Transverse colon (tissue), 4 donors: ENCODE measurements at regions not wholly inside any gene's neighbourhood (a gene's known extent, or its start where the extent isn't known, plus 50 kb on each side); places are given as distances from the start of the nearest gene placed in this dataset.

Experiments
- DNase-seq: peaks from one replicate; pipeline ENCODE4 v3.0.0-alpha.2; 2019
- H3K27ac ChIP-seq, 4 donors: fragments of 200-600 bp; sonication (generic); 2 replicates each; pipeline ENCODE4 v1.5.1; 2016 to 2018; ENCODE audit warnings: inconsistent platforms in 4 of 4
- H3K27me3 ChIP-seq: fragments of 200-600 bp; sonication (generic); 2 replicates; pipeline ENCODE4 v1.5.1; 2017; ENCODE audit warnings: inconsistent platforms
- H3K36me3 ChIP-seq, 4 donors: fragments of 200-600 bp; sonication (generic); 2 replicates each; pipeline ENCODE4 v1.5.1; 2017 to 2019; ENCODE audit warnings: inconsistent platforms in 4 of 4
- H3K4me1 ChIP-seq, 4 donors: fragments of 200-600 bp; sonication (generic); 2 replicates each; pipeline ENCODE4 v1.5.1; 2017 to 2020; ENCODE audit warnings: inconsistent platforms in 4 of 4
- H3K4me3 ChIP-seq, 4 donors: fragments of 200-600 bp; sonication (generic); 1 replicate in 1 of 4; 2 replicates in 3 of 4; pipeline versions ENCODE4 v1.5.1 to v1.6.1; 2017 to 2019; ENCODE audit warnings: inconsistent platforms in 4 of 4
- H3K9me3 ChIP-seq, 2 donors: fragments of 200-600 bp; sonication (generic); 2 replicates each; pipeline ENCODE4 v1.5.1; 2017 to 2019; ENCODE audit warnings: inconsistent platforms in 2 of 2
- EP300 ChIP-seq: sonication (generic); formaldehyde crosslinking; IDR thresholded peaks from one replicate; pipeline ENCODE4 v1.6.1; 2017; ENCODE audit warnings: antibody characterized with exemption, low read depth
- POLR2A ChIP-seq: fragments of 450-650 bp; IDR thresholded peaks from one replicate; pipeline ENCODE4 v1.6.1; 2016; ENCODE audit warnings: antibody characterized with exemption, mild to moderate bottlenecking, moderate library complexity
- POLR2AphosphoS5 ChIP-seq, 3 donors: sonication (generic); formaldehyde crosslinking; IDR thresholded peaks; one replicate each; pipeline ENCODE4 v1.6.1; 2016; ENCODE audit warnings: antibody characterized with exemption in 3 of 3
- whole genome bisulfite sequencing, 2 donors: methylation state at CpG; one replicate each; pipeline ENCODE4 v1.1.5; 2018; ENCODE audit warnings: low coverage in 1 of 2; 5-methylcytosine and 5-hydroxymethylcytosine counted together
- in situ Hi-C, 4 donors: fragments of 200-750 bp; cut with MboI; loops; one replicate each; pipeline versions ENCODE4 v1.15.0 to v1.15.1; 2017; ENCODE audit warnings: low sequenced_read_pairs in 3 of 4, low pct_ligation_motif_present in 1 of 4, low pct_unique_long_range_greater_than_20kb in 1 of 4
- intact Hi-C: fragments of 100-400 bp; cut with DNase I; formaldehyde crosslinking; loops from one replicate; pipeline ENCODE4 v1.15.1; 2023; ENCODE audit warnings: low total_unique reads
- TF ChIP-seq, protein P1 (sequence below), 5 experiments: fragments of 200-600 bp in 3 of 5; fragments of 450-650 bp in 2 of 5; sonication (generic) in 3 of 5; IDR thresholded peaks; 1 replicate in 2 of 5; 2 replicates in 3 of 5; pipeline ENCODE4 v1.5.1; 2016 to 2017; ENCODE audit warnings: antibody characterized with exemption in 5 of 5, inconsistent platforms in 3 of 5, mild to moderate bottlenecking in 2 of 5, moderate library complexity in 1 of 5

DNA sequence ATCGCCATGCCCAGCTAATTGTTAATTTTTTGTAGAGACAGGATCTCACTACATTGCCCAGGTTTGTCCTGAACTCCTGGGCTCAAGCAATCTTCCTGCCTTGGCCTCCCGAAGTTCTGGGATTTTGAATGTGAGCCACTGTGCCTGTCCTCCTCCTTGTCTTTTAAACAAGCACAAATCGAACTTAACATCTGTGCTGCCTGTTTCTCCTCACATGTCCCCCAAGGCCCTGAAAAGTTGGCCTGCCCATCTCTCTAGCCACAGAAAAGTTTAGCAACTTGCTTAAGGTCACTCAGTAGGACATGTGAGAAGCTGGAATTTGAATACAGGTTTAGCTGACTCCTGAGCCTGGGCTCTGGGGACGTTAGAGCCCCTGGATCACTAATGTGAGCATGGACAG is 115.7 kb upstream of the KCNG1 start:
- no peak overlapping the region for H3K4me3 ChIP-seq
- H3K4me1 ChIP-seq, result peaks cover 3 to 42% (median 13%) of the 10 kb centered on the region in 4 donors
- no peaks in the 10 kb centered on the region for H3K27me3 ChIP-seq
- TF ChIP-seq, protein P1, sequence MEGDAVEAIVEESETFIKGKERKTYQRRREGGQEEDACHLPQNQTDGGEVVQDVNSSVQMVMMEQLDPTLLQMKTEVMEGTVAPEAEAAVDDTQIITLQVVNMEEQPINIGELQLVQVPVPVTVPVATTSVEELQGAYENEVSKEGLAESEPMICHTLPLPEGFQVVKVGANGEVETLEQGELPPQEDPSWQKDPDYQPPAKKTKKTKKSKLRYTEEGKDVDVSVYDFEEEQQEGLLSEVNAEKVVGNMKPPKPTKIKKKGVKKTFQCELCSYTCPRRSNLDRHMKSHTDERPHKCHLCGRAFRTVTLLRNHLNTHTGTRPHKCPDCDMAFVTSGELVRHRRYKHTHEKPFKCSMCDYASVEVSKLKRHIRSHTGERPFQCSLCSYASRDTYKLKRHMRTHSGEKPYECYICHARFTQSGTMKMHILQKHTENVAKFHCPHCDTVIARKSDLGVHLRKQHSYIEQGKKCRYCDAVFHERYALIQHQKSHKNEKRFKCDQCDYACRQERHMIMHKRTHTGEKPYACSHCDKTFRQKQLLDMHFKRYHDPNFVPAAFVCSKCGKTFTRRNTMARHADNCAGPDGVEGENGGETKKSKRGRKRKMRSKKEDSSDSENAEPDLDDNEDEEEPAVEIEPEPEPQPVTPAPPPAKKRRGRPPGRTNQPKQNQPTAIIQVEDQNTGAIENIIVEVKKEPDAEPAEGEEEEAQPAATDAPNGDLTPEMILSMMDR (IDR thresholded peaks at IDR 0.05), result no peak
- TF ChIP-seq EP300, result no peak
- no peak for TF ChIP-seq POLR2A
- no peak for TF ChIP-seq POLR2AphosphoS5 (IDR thresholded peaks at IDR 0.05)
- no peak overlapping the region for H3K27ac ChIP-seq
- WGBS, 2 donors, result 78% methylated on average over 4 of the region's 4 CpGs; no CpG with 5 or more reads in 1 of the 2 donors
- H3K36me3 ChIP-seq, result no peaks in the 10 kb centered on the region
- no peaks in the 10 kb centered on the region for H3K9me3 ChIP-seq
- intact Hi-C loops, result no loop called here
- in situ Hi-C loops, result no loop called here
- DNase-seq, result no peak

DNA sequence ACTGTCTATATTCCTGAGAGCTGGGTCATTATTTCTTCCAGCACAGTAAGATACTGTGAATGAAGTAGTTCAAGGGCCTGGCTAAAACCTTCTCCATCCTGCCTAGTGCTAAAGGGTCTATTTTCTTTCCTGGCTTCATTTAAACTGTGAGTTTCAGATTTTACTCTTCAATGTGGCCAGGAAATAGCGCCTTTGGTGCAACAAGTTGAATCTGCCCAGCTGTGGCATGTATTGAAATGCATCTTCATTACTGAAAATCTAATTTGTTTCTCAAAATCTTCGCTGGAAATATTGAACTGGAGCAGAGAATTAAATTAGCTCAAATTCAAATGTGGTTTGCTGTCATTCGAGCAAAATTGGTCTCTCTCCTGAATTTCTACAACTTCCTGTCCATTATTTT is 114.6 kb upstream of the KCNG1 start:
- H3K27ac ChIP-seq, result peak overlapping the region in 2 of 4 donors; percentile 79 to 81
- H3K36me3 ChIP-seq, result no peaks in the 10 kb centered on the region
- DNase-seq, result no peak
- no peaks in the 10 kb centered on the region for H3K27me3 ChIP-seq
- intact Hi-C loops, result no loop called here
- TF ChIP-seq EP300 (no peak), POLR2AphosphoS5 (IDR thresholded peaks at IDR 0.05) (no peak)
- H3K9me3 ChIP-seq, result no peaks in the 10 kb centered on the region
- H3K4me3 ChIP-seq, result no peak overlapping the region
- 87% methylated on average over 2 to 3 of the region's 3 CpGs for WGBS, 2 donors
- in situ Hi-C loops, result no loop called here
- H3K4me1 ChIP-seq, result peaks cover 7 to 51% (median 17%) of the 10 kb centered on the region in 4 donors

DNA sequence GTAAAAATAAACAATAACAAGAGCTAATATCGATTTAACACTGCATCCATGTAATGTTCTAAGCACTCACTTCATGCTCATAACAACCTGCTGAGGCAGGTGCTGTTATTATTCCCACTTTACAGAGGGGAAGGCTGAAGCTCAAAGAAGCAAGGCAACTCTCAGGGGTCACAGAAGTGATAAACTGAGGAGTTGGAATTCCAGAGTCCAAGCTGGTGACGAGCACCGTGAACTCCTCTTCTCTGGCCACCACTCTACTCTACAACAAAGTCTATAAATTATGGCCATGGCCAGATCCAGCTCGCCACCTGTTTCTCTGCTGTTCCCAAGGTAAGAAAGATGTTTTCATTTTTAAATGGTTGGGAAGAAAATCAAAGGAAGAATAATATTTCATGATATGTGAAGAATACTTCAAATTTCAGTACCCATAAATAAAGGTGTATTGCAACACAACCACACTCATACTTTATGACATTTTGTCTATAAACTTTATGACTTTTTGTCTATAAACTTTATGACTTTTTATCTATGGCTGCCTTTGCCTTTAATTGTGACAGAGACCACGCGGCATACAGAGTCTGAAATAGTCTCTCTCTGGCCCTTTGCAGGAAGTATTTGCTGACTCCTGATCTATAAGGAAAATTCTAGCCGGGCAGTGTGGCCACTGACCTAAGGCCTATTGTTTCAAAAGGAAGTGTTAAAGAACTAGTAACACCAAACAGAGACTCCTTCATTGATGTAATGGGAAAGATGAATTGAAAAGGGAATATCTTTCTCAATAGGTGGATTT is 113.2 kb upstream of the KCNG1 start:
- Histone ChIP-seq H3K4me1 (peaks cover 7 to 54% (median 24%) of the 10 kb centered on the region in 4 donors), H3K36me3 (no peaks in the 10 kb centered on the region), H3K4me3 (no peak overlapping the region), H3K9me3 (no peaks in the 10 kb centered on the region), H3K27me3 (no peaks in the 10 kb centered on the region), H3K27ac (peak overlapping the region; percentile 76 to 85 (median 80))
- intact Hi-C loops (no loop called here), in situ Hi-C loops (no loop called here)
- 40 to 43% methylated on average over 4 to 7 of the region's 7 CpGs for WGBS, 2 donors
- DNase-seq, result peak; percentile 70
- TF ChIP-seq POLR2AphosphoS5 (IDR thresholded peaks at IDR 0.05) (peak in 1 of 3 donors; percentile 22), EP300 (no peak)

DNA sequence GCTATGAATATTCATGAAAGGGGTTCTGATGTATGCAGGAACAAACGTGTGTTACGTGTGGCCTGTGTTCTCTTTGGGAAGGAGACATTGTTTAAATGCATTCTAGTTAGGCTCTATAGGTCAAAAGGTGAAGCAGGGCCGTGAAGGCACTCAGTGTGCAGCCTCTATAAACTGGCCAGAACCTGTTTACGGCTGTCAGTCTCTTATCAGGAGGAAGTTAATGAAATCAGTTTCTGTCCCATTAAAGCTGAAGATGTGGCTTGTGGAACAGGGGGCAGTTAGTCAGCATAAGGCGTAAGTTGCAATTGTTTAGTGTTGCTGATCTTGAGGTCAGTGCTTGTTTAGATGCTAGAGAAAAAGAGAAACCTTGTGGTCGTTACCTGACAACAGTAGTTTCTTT is 111.5 kb upstream of the KCNG1 start:
- in situ Hi-C loops, result no loop called here
- no peaks in the 10 kb centered on the region for H3K36me3 ChIP-seq
- H3K27me3 ChIP-seq, result no peaks in the 10 kb centered on the region
- TF ChIP-seq POLR2AphosphoS5 (IDR thresholded peaks at IDR 0.05) (no peak), POLR2A (no peak), EP300 (no peak)
- TF ChIP-seq, protein P1 (IDR thresholded peaks at IDR 0.05), result no peak
- 58 to 66% methylated on average over 4 to 6 of the region's 6 CpGs for WGBS, 2 donors
- peak overlapping the region in 2 of 4 donors; percentile 79 to 81 for H3K27ac ChIP-seq
- DNase-seq, result no peak
- no peaks in the 10 kb centered on the region for H3K9me3 ChIP-seq
- H3K4me3 ChIP-seq, result no peak overlapping the region
- intact Hi-C loops, result no loop called here
- peaks cover 7 to 58% (median 26%) of the 10 kb centered on the region in 4 donors for H3K4me1 ChIP-seq

DNA sequence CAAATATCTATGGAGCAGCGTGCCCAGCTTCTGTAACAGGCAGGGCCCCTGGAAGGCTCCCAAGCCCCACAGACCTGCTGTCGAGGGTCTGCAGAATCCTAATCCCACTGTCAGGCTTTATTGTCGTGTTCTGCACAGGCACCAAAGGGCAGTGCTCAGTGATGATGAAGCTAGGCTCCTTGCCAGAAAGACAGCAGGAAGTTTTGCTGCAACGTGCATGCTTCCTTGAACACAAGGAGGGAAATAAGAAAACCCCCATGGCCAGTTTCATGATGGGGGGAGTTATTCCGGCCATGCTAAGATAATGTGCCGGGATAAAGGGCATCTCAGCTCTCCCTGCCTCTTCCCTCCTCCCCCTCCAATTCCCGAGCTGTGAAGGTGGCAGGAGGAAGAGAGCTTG is 109.4 kb upstream of the KCNG1 start:
- Histone ChIP-seq H3K36me3 (no peaks in the 10 kb centered on the region), H3K27me3 (no peaks in the 10 kb centered on the region), H3K4me1 (peaks cover 14 to 74% (median 37%) of the 10 kb centered on the region in 4 donors), H3K27ac (peak overlapping the region; percentile 34 to 62 (median 40)), H3K4me3 (no peak overlapping the region), H3K9me3 (no peaks in the 10 kb centered on the region)
- in situ Hi-C loops (no loop called here), intact Hi-C loops (no loop called here)
- peak; percentile 58 for DNase-seq
- 23% methylated on average over 7 of the region's 7 CpGs; no CpG with 5 or more reads in 1 of the 2 donors for WGBS, 2 donors
- TF ChIP-seq POLR2AphosphoS5 (IDR thresholded peaks at IDR 0.05) (no peak), EP300 (no peak)
